Peyer's patch (tissue), 4 donors: ENCODE measurements at regions not wholly inside any gene's neighbourhood (a gene's known extent, or its start where the extent isn't known, plus 50 kb on each side); places are given as distances from the start of the nearest gene placed in this dataset.

ENCODE experiments used
- DNase-seq, 3 donors: peaks; one replicate each; pipeline ENCODE4 v3.0.0-alpha.2; 2017 to 2019
- H3K27ac ChIP-seq, 4 donors: fragments of 200-600 bp; sonication (generic); one replicate each; pipeline ENCODE4 v1.5.1; 2016 to 2019
- H3K27me3 ChIP-seq, 2 donors: fragments of 200-600 bp; sonication (generic); one replicate each; pipeline ENCODE4 v1.5.1; 2019
- H3K36me3 ChIP-seq, 3 donors: fragments of 200-600 bp; sonication (generic); one replicate each; pipeline ENCODE4 v1.5.1; 2016 to 2019
- H3K4me1 ChIP-seq, 4 donors: fragments of 200-600 bp; sonication (generic); one replicate each; pipeline ENCODE4 v1.5.1; 2016 to 2019
- H3K4me3 ChIP-seq, 4 donors: fragments of 200-600 bp; sonication (generic); 1 replicate in 3 of 4; 2 replicates in 1 of 4; pipeline ENCODE4 v1.5.1; 2016 to 2019; ENCODE audit warnings: mild to moderate bottlenecking in 1 of 4
- H3K9me3 ChIP-seq, 4 donors: fragments of 200-600 bp; sonication (generic); one replicate each; pipeline ENCODE4 v1.5.1; 2016 to 2019; ENCODE audit warnings: mild to moderate bottlenecking in 1 of 4
- CTCF ChIP-seq, 6 experiments: fragments of 450-650 bp in 4 of 6; fragments of 200-600 bp in 2 of 6; sonication (generic) in 1 of 6; IDR thresholded peaks; one replicate each; pipeline ENCODE4 v1.5.1; 2017 to 2019; ENCODE audit warnings: antibody characterized with exemption in 6 of 6, mild to moderate bottlenecking in 3 of 6, moderate library complexity in 1 of 6
- POLR2A ChIP-seq, 2 donors: fragments of 450-650 bp; IDR thresholded peaks; one replicate each; pipeline ENCODE4 v1.5.1; 2017; ENCODE audit warnings: antibody characterized with exemption in 2 of 2, mild to moderate bottlenecking in 2 of 2, moderate library complexity in 2 of 2

- Histone ChIP-seq H3K27ac (no peak overlapping the region), H3K36me3 (no peaks in the 10 kb centered on the region), H3K4me3 (no peak overlapping the region), H3K27me3 (no peaks in the 10 kb centered on the region), H3K4me1 (no peaks in the 10 kb centered on the region), H3K9me3 (no peaks in the 10 kb centered on the region)
- no peak for DNase-seq
- no peak for TF ChIP-seq CTCF (IDR thresholded peaks at IDR 0.05)
- no peak for TF ChIP-seq POLR2A (IDR thresholded peaks at IDR 0.05)
These were observed 227.8 kb upstream of the MIR17HG start for GRCh38 chr13:91119643-91120042.

- no peaks in the 10 kb centered on the region for H3K4me1 ChIP-seq
- no peaks in the 10 kb centered on the region for H3K9me3 ChIP-seq
- no peaks in the 10 kb centered on the region for H3K27me3 ChIP-seq
- H3K36me3 ChIP-seq, result no peaks in the 10 kb centered on the region
- no peak overlapping the region for H3K27ac ChIP-seq
- no peak overlapping the region for H3K4me3 ChIP-seq
- no peak for TF ChIP-seq CTCF (IDR thresholded peaks at IDR 0.05)
- no peak for TF ChIP-seq POLR2A (IDR thresholded peaks at IDR 0.05)
- DNase-seq, result no peak
These were observed 224.7 kb upstream of the MIR17HG start for GRCh38 chr13:91122766-91123165.

GRCh38 chr13:91123456-91124127, 223.9 kb upstream of the MIR17HG start:
- TF ChIP-seq CTCF (IDR thresholded peaks at IDR 0.05), result no peak
- no peak for TF ChIP-seq POLR2A (IDR thresholded peaks at IDR 0.05)
- DNase-seq, result no peak
- H3K4me3 ChIP-seq, result no peak overlapping the region
- H3K36me3 ChIP-seq, result no peaks in the 10 kb centered on the region
- H3K4me1 ChIP-seq, result no peaks in the 10 kb centered on the region
- no peaks in the 10 kb centered on the region for H3K27me3 ChIP-seq
- H3K27ac ChIP-seq, result no peak overlapping the region
- no peaks in the 10 kb centered on the region for H3K9me3 ChIP-seq

- no peak for TF ChIP-seq CTCF (IDR thresholded peaks at IDR 0.05)
- no peak for TF ChIP-seq POLR2A (IDR thresholded peaks at IDR 0.05)
- no peak for DNase-seq
- H3K27me3 ChIP-seq, result no peaks in the 10 kb centered on the region
- no peak overlapping the region for H3K27ac ChIP-seq
- no peaks in the 10 kb centered on the region for H3K36me3 ChIP-seq
- H3K4me3 ChIP-seq, result no peak overlapping the region
- H3K4me1 ChIP-seq, result no peaks in the 10 kb centered on the region
- no peaks in the 10 kb centered on the region for H3K9me3 ChIP-seq
These were observed 220.7 kb upstream of the MIR17HG start for GRCh38 chr13:91126806-91127205.

GRCh38 chr13:91127995-91128394, 219.5 kb upstream of the MIR17HG start:
- H3K36me3 ChIP-seq, result no peaks in the 10 kb centered on the region
- no peak overlapping the region for H3K27ac ChIP-seq
- no peaks in the 10 kb centered on the region for H3K27me3 ChIP-seq
- TF ChIP-seq CTCF (IDR thresholded peaks at IDR 0.05) (no peak), POLR2A (IDR thresholded peaks at IDR 0.05) (no peak)
- DNase-seq, result no peak
- no peaks in the 10 kb centered on the region for H3K4me1 ChIP-seq
- no peak overlapping the region for H3K4me3 ChIP-seq
- H3K9me3 ChIP-seq, result no peaks in the 10 kb centered on the region

GRCh38 chr13:91132381-91132780, 215.1 kb upstream of the MIR17HG start:
- no peak overlapping the region for H3K27ac ChIP-seq
- H3K36me3 ChIP-seq, result no peaks in the 10 kb centered on the region
- no peak for DNase-seq
- no peaks in the 10 kb centered on the region for H3K4me1 ChIP-seq
- H3K9me3 ChIP-seq, result no peaks in the 10 kb centered on the region
- no peak overlapping the region for H3K4me3 ChIP-seq
- no peak for TF ChIP-seq CTCF (IDR thresholded peaks at IDR 0.05)
- no peak for TF ChIP-seq POLR2A (IDR thresholded peaks at IDR 0.05)
- H3K27me3 ChIP-seq, result no peaks in the 10 kb centered on the region
